ENCODE measurements at regions not wholly inside any gene's neighbourhood (a gene's known extent, or its start where the extent isn't known, plus 50 kb on each side); places are given as distances from the start of the nearest gene placed in this dataset.

- H3K27me3 ChIP-seq (ENCODE audit: control insufficient read depth in 1 of 2, insufficient read depth in 1 of 2, low read length in 2 of 2): no peaks in the 10 kb centered on the region
- H2BK120ac ChIP-seq (ENCODE audit: low read depth, low read length): no peak overlapping the region
- no peak for DNase-seq
- no peaks in the 10 kb centered on the region for H3K4me1 ChIP-seq (ENCODE audit: control insufficient read depth, insufficient read depth, low read depth, low read length)
- no peak overlapping the region for H2AK5ac ChIP-seq (ENCODE audit: low read length, severe bottlenecking)
- no peak overlapping the region for H3K23ac ChIP-seq (ENCODE audit: low read length in 2 of 2)
- no peak overlapping the region for H4K91ac ChIP-seq (ENCODE audit: low read length)
- no peak overlapping the region for H3K4me2 ChIP-seq (ENCODE audit: low read length, poor library complexity, severe bottlenecking)
- no peaks in the 10 kb centered on the region for H3K9me3 ChIP-seq (ENCODE audit: control insufficient read depth, low read length)
- no peak overlapping the region for H3K9ac ChIP-seq (ENCODE audit: low read length)
- no peak overlapping the region for H3K4ac ChIP-seq (ENCODE audit: low read depth in 1 of 2, low read length in 2 of 2)
- no peaks in the 10 kb centered on the region for H3K36me3 ChIP-seq (ENCODE audit: control insufficient read depth in 1 of 2, insufficient read depth in 2 of 2, low read depth in 1 of 2, low read length in 2 of 2)
- no peak overlapping the region for H3K4me3 ChIP-seq (ENCODE audit: insufficient read depth in 1 of 2, low read depth in 1 of 2, low read length in 2 of 2)
- H2BK5ac ChIP-seq (ENCODE audit: low read depth, low read length, poor library complexity, severe bottlenecking): no peak overlapping the region
- H3K18ac ChIP-seq (ENCODE audit: low read depth in 1 of 2, low read length in 2 of 2): no peak overlapping the region
- H2BK15ac ChIP-seq (ENCODE audit: low read depth, poor library complexity, severe bottlenecking): no peak overlapping the region
- H2BK12ac ChIP-seq (ENCODE audit: low read length in 2 of 2): no peak overlapping the region
- no peak overlapping the region for H2AFZ ChIP-seq (ENCODE audit: low read depth, low read length)
- H3K79me1 ChIP-seq (replicated peaks; ENCODE audit: low read length, poor library complexity, severe bottlenecking): no peaks in the 10 kb centered on the region
- no peak overlapping the region for H4K8ac ChIP-seq (ENCODE audit: low read length)
- no peak overlapping the region for H3K14ac ChIP-seq (ENCODE audit: low read length in 2 of 2)
- no peak overlapping the region for H3K27ac ChIP-seq (ENCODE audit: low read length, poor library complexity, severe bottlenecking)
- 98% methylated on average over 4 of the region's 6 CpGs for WGBS
These were observed 577.3 kb upstream of the ZNF717 start for GRCh38 chr3:76362643-76363042.

- no peaks in the 10 kb centered on the region for H3K79me1 ChIP-seq (replicated peaks; ENCODE audit: low read length, poor library complexity, severe bottlenecking)
- no peak overlapping the region for H2AFZ ChIP-seq (ENCODE audit: low read depth, low read length)
- no peak overlapping the region for H3K4me3 ChIP-seq (ENCODE audit: insufficient read depth in 1 of 2, low read depth in 1 of 2, low read length in 2 of 2)
- H3K4ac ChIP-seq (ENCODE audit: low read depth in 1 of 2, low read length in 2 of 2): no peak overlapping the region
- no peak overlapping the region for H3K27ac ChIP-seq (ENCODE audit: low read length, poor library complexity, severe bottlenecking)
- no CpG with 5 or more reads among the region's 3 CpGs for WGBS
- H3K4me1 ChIP-seq (ENCODE audit: control insufficient read depth, insufficient read depth, low read depth, low read length): no peaks in the 10 kb centered on the region
- H3K23ac ChIP-seq (ENCODE audit: low read length in 2 of 2): no peak overlapping the region
- H3K27me3 ChIP-seq (ENCODE audit: control insufficient read depth in 1 of 2, insufficient read depth in 1 of 2, low read length in 2 of 2): no peaks in the 10 kb centered on the region
- no peaks in the 10 kb centered on the region for H3K36me3 ChIP-seq (ENCODE audit: control insufficient read depth in 1 of 2, insufficient read depth in 2 of 2, low read depth in 1 of 2, low read length in 2 of 2)
- peak; percentile 5 for DNase-seq
- H2AK5ac ChIP-seq (ENCODE audit: low read length, severe bottlenecking): no peak overlapping the region
- H3K14ac ChIP-seq (ENCODE audit: low read length in 2 of 2): no peak overlapping the region
- H4K91ac ChIP-seq (ENCODE audit: low read length): no peak overlapping the region
- H3K9me3 ChIP-seq (ENCODE audit: control insufficient read depth, low read length): no peaks in the 10 kb centered on the region
- H2BK120ac ChIP-seq (ENCODE audit: low read depth, low read length): no peak overlapping the region
- no peak overlapping the region for H2BK12ac ChIP-seq (ENCODE audit: low read length in 2 of 2)
- H3K18ac ChIP-seq (ENCODE audit: low read depth in 1 of 2, low read length in 2 of 2): no peak overlapping the region
- no peak overlapping the region for H2BK5ac ChIP-seq (ENCODE audit: low read depth, low read length, poor library complexity, severe bottlenecking)
- no peak overlapping the region for H4K8ac ChIP-seq (ENCODE audit: low read length)
- no peak overlapping the region for H3K9ac ChIP-seq (ENCODE audit: low read length)
- H2BK15ac ChIP-seq (ENCODE audit: low read depth, poor library complexity, severe bottlenecking): no peak overlapping the region
- H3K4me2 ChIP-seq (ENCODE audit: low read length, poor library complexity, severe bottlenecking): no peak overlapping the region
These were observed 579.9 kb upstream of the ZNF717 start for GRCh38 chr3:76365275-76365674.

GRCh38 chr3:76367281-76367680, 581.9 kb upstream of the ZNF717 start:
- no peak overlapping the region for H3K18ac ChIP-seq (ENCODE audit: low read depth in 1 of 2, low read length in 2 of 2)
- H3K27me3 ChIP-seq (ENCODE audit: control insufficient read depth in 1 of 2, insufficient read depth in 1 of 2, low read length in 2 of 2): no peaks in the 10 kb centered on the region
- no peak overlapping the region for H2AK5ac ChIP-seq (ENCODE audit: low read length, severe bottlenecking)
- WGBS: 8% methylated on average over 2 of the region's 2 CpGs
- no peak overlapping the region for H4K8ac ChIP-seq (ENCODE audit: low read length)
- H2BK120ac ChIP-seq (ENCODE audit: low read depth, low read length): no peak overlapping the region
- H3K4ac ChIP-seq (ENCODE audit: low read depth in 1 of 2, low read length in 2 of 2): no peak overlapping the region
- H2AFZ ChIP-seq (ENCODE audit: low read depth, low read length): no peak overlapping the region
- H3K4me2 ChIP-seq (ENCODE audit: low read length, poor library complexity, severe bottlenecking): no peak overlapping the region
- no peak overlapping the region for H3K14ac ChIP-seq (ENCODE audit: low read length in 2 of 2)
- no peak overlapping the region for H3K9ac ChIP-seq (ENCODE audit: low read length)
- no peaks in the 10 kb centered on the region for H3K79me1 ChIP-seq (replicated peaks; ENCODE audit: low read length, poor library complexity, severe bottlenecking)
- H3K4me3 ChIP-seq (ENCODE audit: insufficient read depth in 1 of 2, low read depth in 1 of 2, low read length in 2 of 2): no peak overlapping the region
- H3K4me1 ChIP-seq (ENCODE audit: control insufficient read depth, insufficient read depth, low read depth, low read length): no peaks in the 10 kb centered on the region
- peak; percentile 67 for DNase-seq
- H3K36me3 ChIP-seq (ENCODE audit: control insufficient read depth in 1 of 2, insufficient read depth in 2 of 2, low read depth in 1 of 2, low read length in 2 of 2): no peaks in the 10 kb centered on the region
- no peak overlapping the region for H4K91ac ChIP-seq (ENCODE audit: low read length)
- no peak overlapping the region for H3K23ac ChIP-seq (ENCODE audit: low read length in 2 of 2)
- no peaks in the 10 kb centered on the region for H3K9me3 ChIP-seq (ENCODE audit: control insufficient read depth, low read length)
- H2BK15ac ChIP-seq (ENCODE audit: low read depth, poor library complexity, severe bottlenecking): no peak overlapping the region
- H3K27ac ChIP-seq (ENCODE audit: low read length, poor library complexity, severe bottlenecking): no peak overlapping the region
- H2BK12ac ChIP-seq (ENCODE audit: low read length in 2 of 2): no peak overlapping the region
- no peak overlapping the region for H2BK5ac ChIP-seq (ENCODE audit: low read depth, low read length, poor library complexity, severe bottlenecking)

GRCh38 chr3:76369170-76369569, 583.8 kb upstream of the ZNF717 start:
- no peak overlapping the region for H3K18ac ChIP-seq (ENCODE audit: low read depth in 1 of 2, low read length in 2 of 2)
- H3K9ac ChIP-seq (ENCODE audit: low read length): no peak overlapping the region
- H2BK5ac ChIP-seq (ENCODE audit: low read depth, low read length, poor library complexity, severe bottlenecking): no peak overlapping the region
- no peak overlapping the region for H2BK15ac ChIP-seq (ENCODE audit: low read depth, poor library complexity, severe bottlenecking)
- 81% methylated on average over 5 of the region's 5 CpGs for WGBS
- no peak overlapping the region for H4K8ac ChIP-seq (ENCODE audit: low read length)
- H4K91ac ChIP-seq (ENCODE audit: low read length): no peak overlapping the region
- no peak overlapping the region for H3K23ac ChIP-seq (ENCODE audit: low read length in 2 of 2)
- H3K4ac ChIP-seq (ENCODE audit: low read depth in 1 of 2, low read length in 2 of 2): no peak overlapping the region
- H3K4me3 ChIP-seq (ENCODE audit: insufficient read depth in 1 of 2, low read depth in 1 of 2, low read length in 2 of 2): no peak overlapping the region
- H3K79me1 ChIP-seq (replicated peaks; ENCODE audit: low read length, poor library complexity, severe bottlenecking): no peaks in the 10 kb centered on the region
- no peak overlapping the region for H2AFZ ChIP-seq (ENCODE audit: low read depth, low read length)
- H2BK120ac ChIP-seq (ENCODE audit: low read depth, low read length): no peak overlapping the region
- no peaks in the 10 kb centered on the region for H3K27me3 ChIP-seq (ENCODE audit: control insufficient read depth in 1 of 2, insufficient read depth in 1 of 2, low read length in 2 of 2)
- no peak overlapping the region for H2AK5ac ChIP-seq (ENCODE audit: low read length, severe bottlenecking)
- peak; percentile 66 for DNase-seq
- no peak overlapping the region for H3K27ac ChIP-seq (ENCODE audit: low read length, poor library complexity, severe bottlenecking)
- no peak overlapping the region for H3K4me2 ChIP-seq (ENCODE audit: low read length, poor library complexity, severe bottlenecking)
- H3K14ac ChIP-seq (ENCODE audit: low read length in 2 of 2): no peak overlapping the region
- H2BK12ac ChIP-seq (ENCODE audit: low read length in 2 of 2): no peak overlapping the region
- no peaks in the 10 kb centered on the region for H3K36me3 ChIP-seq (ENCODE audit: control insufficient read depth in 1 of 2, insufficient read depth in 2 of 2, low read depth in 1 of 2, low read length in 2 of 2)
- no peaks in the 10 kb centered on the region for H3K4me1 ChIP-seq (ENCODE audit: control insufficient read depth, insufficient read depth, low read depth, low read length)
- no peaks in the 10 kb centered on the region for H3K9me3 ChIP-seq (ENCODE audit: control insufficient read depth, low read length)

All from mesenchymal stem cell (in vitro differentiated cells and primary cell).